ENCODE measurements at regions not wholly inside any gene's neighbourhood (a gene's known extent, or its start where the extent isn't known, plus 50 kb on each side); places are given as distances from the start of the nearest gene placed in this dataset.

- TF ChIP-seq CTCF (IDR thresholded peaks at IDR 0.05), result no peak
- no peak for TF ChIP-seq EZH2phosphoT487 (IDR thresholded peaks at IDR 0.05)
Observed at GRCh38 chr1:22332795-22333499, 118.7 kb upstream of the ZBTB40 start.

Measured in neural progenitor cell (in vitro differentiated cells).